Nephron progenitor cell (in vitro differentiated cells): ENCODE measurements at regions not wholly inside any gene's neighbourhood (a gene's known extent, or its start where the extent isn't known, plus 50 kb on each side); places are given as distances from the start of the nearest gene placed in this dataset.

Source experiments
- DNase-seq: peaks from one replicate; pipeline ENCODE4 v3.0.0; 2021
- H3K27ac Mint-ChIP-seq: 2 replicates; pipeline ENCODE4 v1.8.0; 2021; ENCODE audit warnings: mild to moderate bottlenecking, moderate library complexity, mixed read lengths
- H3K27me3 Mint-ChIP-seq: 2 replicates; pipeline ENCODE4 v1.8.0; 2021; ENCODE audit warnings: mild to moderate bottlenecking, low read depth, mixed read lengths; ENCODE audit not compliant: poor library complexity
- H3K36me3 Mint-ChIP-seq: 2 replicates; pipeline ENCODE4 v1.8.0; 2021; ENCODE audit warnings: low read depth, mixed read lengths
- H3K4me1 Mint-ChIP-seq: 2 replicates; pipeline ENCODE4 v1.8.0; 2021; ENCODE audit warnings: mixed read lengths
- H3K4me3 Mint-ChIP-seq: 2 replicates; pipeline ENCODE4 v1.8.0; 2021; ENCODE audit warnings: mild to moderate bottlenecking, moderate library complexity, mixed read lengths
- H3K9me3 Mint-ChIP-seq: 2 replicates; pipeline ENCODE4 v1.8.0; 2021; ENCODE audit warnings: mild to moderate bottlenecking, moderate library complexity, mixed read lengths
- TF ChIP-seq, protein P1 (sequence below): fragments of 200-600 bp; sonication (generic); IDR thresholded peaks from 2 replicates; pipeline ENCODE4 v1.5.0; 2021; ENCODE audit warnings: antibody characterized with exemption

DNA sequence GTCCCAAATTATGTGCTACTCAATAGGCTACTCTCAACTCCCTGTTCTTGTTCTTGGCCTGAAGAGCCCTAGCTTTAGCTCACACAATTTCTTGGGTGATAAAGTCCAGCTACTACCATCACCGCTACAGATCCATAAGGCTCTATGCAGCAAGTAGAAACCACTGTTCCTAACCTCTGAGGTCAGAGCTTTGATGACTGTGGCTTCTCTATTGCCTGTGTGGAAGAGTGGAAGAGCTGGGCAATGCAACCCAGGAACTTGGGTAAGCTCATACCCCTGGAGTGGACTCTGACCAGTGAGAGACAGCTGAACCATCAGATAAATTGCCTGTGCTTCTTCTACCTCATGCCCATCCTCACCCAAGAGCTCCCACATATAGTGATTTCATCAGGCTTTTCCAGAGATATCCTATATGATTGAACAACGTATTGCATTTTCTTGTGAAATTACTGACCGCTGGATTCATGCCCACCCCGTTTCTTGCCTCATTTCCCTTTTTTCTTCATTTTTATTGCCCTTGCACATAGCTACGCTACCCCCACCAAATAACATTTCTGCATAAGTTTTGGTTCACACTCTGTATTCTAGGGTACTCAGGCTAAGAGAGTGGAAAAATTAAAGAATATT is 172.3 kb upstream of the MBNL1 start:
- Mint-ChIP-seq H3K27ac (no peak overlapping the region), H3K4me3 (no peak overlapping the region), H3K9me3 (no peaks in the 10 kb centered on the region), H3K27me3 (no peaks in the 10 kb centered on the region), H3K4me1 (no peaks in the 10 kb centered on the region), H3K36me3 (no peaks in the 10 kb centered on the region)
- TF ChIP-seq, protein P1, sequence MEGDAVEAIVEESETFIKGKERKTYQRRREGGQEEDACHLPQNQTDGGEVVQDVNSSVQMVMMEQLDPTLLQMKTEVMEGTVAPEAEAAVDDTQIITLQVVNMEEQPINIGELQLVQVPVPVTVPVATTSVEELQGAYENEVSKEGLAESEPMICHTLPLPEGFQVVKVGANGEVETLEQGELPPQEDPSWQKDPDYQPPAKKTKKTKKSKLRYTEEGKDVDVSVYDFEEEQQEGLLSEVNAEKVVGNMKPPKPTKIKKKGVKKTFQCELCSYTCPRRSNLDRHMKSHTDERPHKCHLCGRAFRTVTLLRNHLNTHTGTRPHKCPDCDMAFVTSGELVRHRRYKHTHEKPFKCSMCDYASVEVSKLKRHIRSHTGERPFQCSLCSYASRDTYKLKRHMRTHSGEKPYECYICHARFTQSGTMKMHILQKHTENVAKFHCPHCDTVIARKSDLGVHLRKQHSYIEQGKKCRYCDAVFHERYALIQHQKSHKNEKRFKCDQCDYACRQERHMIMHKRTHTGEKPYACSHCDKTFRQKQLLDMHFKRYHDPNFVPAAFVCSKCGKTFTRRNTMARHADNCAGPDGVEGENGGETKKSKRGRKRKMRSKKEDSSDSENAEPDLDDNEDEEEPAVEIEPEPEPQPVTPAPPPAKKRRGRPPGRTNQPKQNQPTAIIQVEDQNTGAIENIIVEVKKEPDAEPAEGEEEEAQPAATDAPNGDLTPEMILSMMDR: no peak
- DNase-seq: no peak

DNA sequence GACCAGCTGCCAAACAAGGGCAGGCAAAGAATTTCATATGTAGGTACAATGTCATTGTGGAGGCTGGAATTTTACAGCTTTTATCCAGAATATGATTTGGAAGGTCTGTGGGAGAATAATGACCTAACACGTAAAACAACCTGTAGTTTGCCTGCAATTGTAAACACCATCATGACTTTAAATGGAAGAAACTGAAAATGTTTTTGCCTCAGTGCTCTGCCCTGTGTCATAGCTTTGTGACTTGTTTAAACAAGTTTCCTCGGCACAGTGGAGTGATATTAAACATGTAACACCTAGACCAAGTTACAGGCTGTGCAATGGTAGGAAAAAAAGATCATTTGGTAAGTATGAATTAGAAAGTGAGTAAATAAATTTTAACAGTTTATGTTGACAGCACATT is 171.6 kb upstream of the MBNL1 start:
- no peak for DNase-seq
- no peak overlapping the region for H3K27ac Mint-ChIP-seq
- TF ChIP-seq, protein P1: no peak
- no peak overlapping the region for H3K4me3 Mint-ChIP-seq
- H3K9me3 Mint-ChIP-seq: no peaks in the 10 kb centered on the region
- H3K36me3 Mint-ChIP-seq: no peaks in the 10 kb centered on the region
- no peaks in the 10 kb centered on the region for H3K27me3 Mint-ChIP-seq
- no peaks in the 10 kb centered on the region for H3K4me1 Mint-ChIP-seq

DNA sequence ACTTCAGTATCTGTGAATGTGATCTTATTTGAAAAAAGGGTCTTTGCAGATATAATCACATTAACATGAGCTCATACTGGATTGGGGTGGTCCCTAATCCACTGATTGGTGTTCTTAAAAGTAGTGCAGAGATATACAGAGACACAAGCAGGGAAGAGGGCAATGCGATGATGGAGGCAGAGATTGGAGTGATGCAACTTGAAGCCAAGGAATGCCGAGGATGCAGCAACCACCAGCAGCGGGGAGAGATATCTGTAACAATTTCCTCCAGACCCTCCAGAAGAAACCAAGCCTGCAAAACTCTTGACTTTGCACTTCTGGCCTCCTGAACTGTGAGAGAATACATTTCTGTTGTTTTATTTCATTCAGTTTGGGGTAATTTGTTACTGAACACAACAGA is 171.0 kb upstream of the MBNL1 start:
- H3K36me3 Mint-ChIP-seq: no peaks in the 10 kb centered on the region
- H3K27me3 Mint-ChIP-seq: no peaks in the 10 kb centered on the region
- no peaks in the 10 kb centered on the region for H3K9me3 Mint-ChIP-seq
- TF ChIP-seq, protein P1: no peak
- no peak for DNase-seq
- peaks cover 6% of the 10 kb centered on the region for H3K4me1 Mint-ChIP-seq
- H3K27ac Mint-ChIP-seq: no peak overlapping the region
- no peak overlapping the region for H3K4me3 Mint-ChIP-seq

DNA sequence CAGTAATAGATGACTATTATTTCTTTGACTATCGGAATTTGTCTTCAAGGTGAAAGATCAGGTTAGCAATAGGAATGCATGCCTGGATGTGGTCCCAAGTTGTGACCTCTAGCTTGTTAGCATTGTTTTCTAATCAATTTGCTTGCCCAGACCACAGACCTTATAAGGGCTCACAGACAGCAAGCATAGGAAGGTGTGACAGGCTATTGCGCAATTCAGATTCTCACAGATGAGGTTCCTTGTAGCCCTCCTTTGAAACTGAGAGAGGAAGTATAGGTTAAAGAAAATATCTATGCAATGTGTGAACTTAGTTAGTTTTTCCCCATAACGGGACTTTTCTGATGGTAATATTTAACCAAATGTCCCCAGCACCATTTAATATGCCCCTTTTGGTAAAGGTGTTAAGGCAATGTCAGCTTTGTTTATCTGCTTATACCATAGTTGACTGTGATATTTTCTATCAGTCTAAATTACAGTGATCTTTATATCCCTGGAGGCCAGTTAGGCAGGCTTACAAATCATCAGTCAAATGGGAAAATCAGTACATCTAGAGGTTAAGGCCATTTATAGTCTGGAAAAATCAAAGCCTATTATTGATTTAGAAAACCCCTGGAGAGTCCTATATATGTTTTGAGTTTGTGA is 168.1 kb upstream of the MBNL1 start:
- Mint-ChIP-seq H3K27me3 (no peaks in the 10 kb centered on the region), H3K9me3 (peaks cover 4% of the 10 kb centered on the region), H3K4me3 (no peak overlapping the region), H3K36me3 (no peaks in the 10 kb centered on the region), H3K27ac (no peak overlapping the region), H3K4me1 (peaks cover 8% of the 10 kb centered on the region)
- no peak for DNase-seq
- TF ChIP-seq, protein P1: no peak

- peaks cover 8% of the 10 kb centered on the region for H3K4me1 Mint-ChIP-seq
- no peaks in the 10 kb centered on the region for H3K36me3 Mint-ChIP-seq
- H3K27ac Mint-ChIP-seq: no peak overlapping the region
- peaks cover 4% of the 10 kb centered on the region for H3K9me3 Mint-ChIP-seq
- no peaks in the 10 kb centered on the region for H3K27me3 Mint-ChIP-seq
- DNase-seq: no peak
- no peak overlapping the region for H3K4me3 Mint-ChIP-seq
- TF ChIP-seq, protein P1: no peak
These were observed 166.3 kb upstream of the MBNL1 start for GRCh38 chr3:152102410-152102809.

DNA sequence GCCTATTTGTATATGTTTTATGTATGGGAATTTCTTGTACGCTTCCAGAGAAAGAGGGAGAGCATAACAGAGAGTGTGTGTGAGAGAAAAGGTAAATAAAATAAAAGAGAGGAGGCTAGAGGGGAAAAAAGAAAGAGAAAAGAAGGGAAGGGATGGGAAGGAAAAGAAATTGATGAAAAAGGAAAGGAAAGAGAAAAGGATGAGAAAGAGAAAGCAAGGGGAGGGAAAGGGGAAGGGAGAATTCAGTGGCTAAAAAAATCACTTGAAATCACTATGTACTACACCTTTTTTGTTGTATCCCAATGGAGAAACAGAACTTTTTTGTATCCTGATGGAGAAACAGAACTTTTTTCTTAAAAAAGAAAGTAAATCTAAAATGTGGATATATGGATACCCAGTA is 165.5 kb upstream of the MBNL1 start:
- peak overlapping the region; percentile 14 for H3K27ac Mint-ChIP-seq

More for the DNA sequence above, 165.5 kb upstream of the MBNL1 start:
- H3K9me3 Mint-ChIP-seq: peaks cover 4% of the 10 kb centered on the region
- TF ChIP-seq, protein P1: no peak
- H3K4me1 Mint-ChIP-seq: peaks cover 8% of the 10 kb centered on the region
- DNase-seq: no peak
- no peaks in the 10 kb centered on the region for H3K27me3 Mint-ChIP-seq
- no peak overlapping the region for H3K4me3 Mint-ChIP-seq
- H3K36me3 Mint-ChIP-seq: no peaks in the 10 kb centered on the region
